Upper lobe of left lung (tissue), 6 donors: ENCODE measurements at regions not wholly inside any gene's neighbourhood (a gene's known extent, or its start where the extent isn't known, plus 50 kb on each side); places are given as distances from the start of the nearest gene placed in this dataset.

ENCODE experiments used
- ATAC-seq, 2 donors: fragments of 200-7000 bp; cut with Tn5 transposase; one replicate each; pipeline ENCODE4 v1.9.1; 2022; ENCODE audit warnings: mild to moderate bottlenecking in 2 of 2, moderate library complexity in 2 of 2; ENCODE audit not compliant: low FRiP score in 2 of 2
- DNase-seq, 2 donors: peaks; one replicate each; pipeline ENCODE4 v3.0.0-alpha.2; 2019 to 2020
- H3K27ac ChIP-seq, 4 donors: fragments of 200-600 bp; sonication (generic); one replicate each; pipeline ENCODE4 v1.5.1; 2016 to 2019
- H3K27me3 ChIP-seq, 4 donors: fragments of 200-600 bp; sonication (generic); one replicate each; pipeline ENCODE4 v1.5.1; 2017 to 2019
- H3K36me3 ChIP-seq, 4 donors: fragments of 200-600 bp; sonication (generic); one replicate each; pipeline ENCODE4 v1.5.1; 2016 to 2019
- H3K4me1 ChIP-seq, 4 donors: fragments of 200-600 bp; sonication (generic); one replicate each; pipeline ENCODE4 v1.5.1; 2018 to 2019
- H3K4me3 ChIP-seq, 4 donors: fragments of 200-600 bp; sonication (generic); one replicate each; pipeline ENCODE4 v1.5.1; 2017 to 2019; ENCODE audit warnings: mild to moderate bottlenecking in 2 of 4, moderate library complexity in 1 of 4
- H3K9me3 ChIP-seq, 4 donors: fragments of 200-600 bp; sonication (generic); one replicate each; pipeline ENCODE4 v1.5.1; 2018 to 2019
- EP300 ChIP-seq, 4 donors: sonication (generic); formaldehyde crosslinking; IDR thresholded peaks; one replicate each; pipeline ENCODE4 v1.5.1; 2017; ENCODE audit warnings: antibody characterized with exemption in 4 of 4, control low read depth in 2 of 4
- POLR2A ChIP-seq, 4 donors: fragments of 450-650 bp; IDR thresholded peaks; one replicate each; pipeline ENCODE4 v1.5.1; 2016 to 2017; ENCODE audit warnings: antibody characterized with exemption in 4 of 4, mild to moderate bottlenecking in 2 of 4
- POLR2AphosphoS5 ChIP-seq, 2 donors: sonication (generic); formaldehyde crosslinking; IDR thresholded peaks; one replicate each; pipeline ENCODE4 v1.5.1; 2017; ENCODE audit warnings: antibody characterized with exemption in 2 of 2
- WGBS, 2 donors: methylation state at CpG; one replicate each; pipeline ENCODE4 v1.1.5; 2017 to 2018; 5-methylcytosine and 5-hydroxymethylcytosine counted together
- TF ChIP-seq, protein P1 (sequence below), 6 experiments: fragments of 450-650 bp in 4 of 6; fragments of 200-600 bp in 2 of 6; sonication (generic) in 2 of 6; IDR thresholded peaks; one replicate each; pipeline ENCODE4 v1.5.1; 2016 to 2019; ENCODE audit warnings: antibody characterized with exemption in 6 of 6
- donor health status: DM: no; HTN: no; CAD: no; lungs with moderate emphysema.
- donor health status: DM: no; HTN: yes; CAD: no; lungs with severe emphysema.

DNA sequence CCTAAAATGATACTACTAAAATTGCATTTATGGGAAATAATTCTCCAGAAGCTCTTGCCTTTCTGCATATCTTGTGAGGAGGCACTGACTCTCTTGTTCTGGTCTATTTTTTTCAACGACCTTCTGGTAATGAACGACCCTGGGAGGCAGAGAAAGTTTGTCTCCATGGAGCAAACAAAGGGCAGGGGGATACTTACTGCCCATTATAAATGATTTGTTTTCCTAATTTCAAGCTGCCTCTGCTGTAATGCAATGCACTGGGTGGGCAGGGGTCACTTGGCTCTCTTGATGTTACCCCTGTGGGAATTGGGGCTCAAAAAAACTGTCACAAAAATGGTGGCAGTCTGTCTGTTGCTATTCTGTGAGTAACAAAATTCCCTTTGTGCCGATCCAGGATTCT lies 643.2 kb downstream of the LIG4 start:
- DNase-seq (no peak), ATAC-seq (no peak)
- Histone ChIP-seq H3K9me3 (no peaks in the 10 kb centered on the region), H3K36me3 (no peaks in the 10 kb centered on the region), H3K4me3 (no peak overlapping the region), H3K27ac (no peak overlapping the region), H3K27me3 (no peaks in the 10 kb centered on the region), H3K4me1 (no peaks in the 10 kb centered on the region)
- WGBS, 2 donors: 57 to 75% methylated on average over 3 of the region's 3 CpGs
- no peak for TF ChIP-seq POLR2A (IDR thresholded peaks at IDR 0.05)
- TF ChIP-seq, protein P1, sequence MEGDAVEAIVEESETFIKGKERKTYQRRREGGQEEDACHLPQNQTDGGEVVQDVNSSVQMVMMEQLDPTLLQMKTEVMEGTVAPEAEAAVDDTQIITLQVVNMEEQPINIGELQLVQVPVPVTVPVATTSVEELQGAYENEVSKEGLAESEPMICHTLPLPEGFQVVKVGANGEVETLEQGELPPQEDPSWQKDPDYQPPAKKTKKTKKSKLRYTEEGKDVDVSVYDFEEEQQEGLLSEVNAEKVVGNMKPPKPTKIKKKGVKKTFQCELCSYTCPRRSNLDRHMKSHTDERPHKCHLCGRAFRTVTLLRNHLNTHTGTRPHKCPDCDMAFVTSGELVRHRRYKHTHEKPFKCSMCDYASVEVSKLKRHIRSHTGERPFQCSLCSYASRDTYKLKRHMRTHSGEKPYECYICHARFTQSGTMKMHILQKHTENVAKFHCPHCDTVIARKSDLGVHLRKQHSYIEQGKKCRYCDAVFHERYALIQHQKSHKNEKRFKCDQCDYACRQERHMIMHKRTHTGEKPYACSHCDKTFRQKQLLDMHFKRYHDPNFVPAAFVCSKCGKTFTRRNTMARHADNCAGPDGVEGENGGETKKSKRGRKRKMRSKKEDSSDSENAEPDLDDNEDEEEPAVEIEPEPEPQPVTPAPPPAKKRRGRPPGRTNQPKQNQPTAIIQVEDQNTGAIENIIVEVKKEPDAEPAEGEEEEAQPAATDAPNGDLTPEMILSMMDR (IDR thresholded peaks at IDR 0.05): no peak
- no peak for TF ChIP-seq POLR2AphosphoS5 (IDR thresholded peaks at IDR 0.05)
- no peak for TF ChIP-seq EP300 (IDR thresholded peaks at IDR 0.05)

DNA sequence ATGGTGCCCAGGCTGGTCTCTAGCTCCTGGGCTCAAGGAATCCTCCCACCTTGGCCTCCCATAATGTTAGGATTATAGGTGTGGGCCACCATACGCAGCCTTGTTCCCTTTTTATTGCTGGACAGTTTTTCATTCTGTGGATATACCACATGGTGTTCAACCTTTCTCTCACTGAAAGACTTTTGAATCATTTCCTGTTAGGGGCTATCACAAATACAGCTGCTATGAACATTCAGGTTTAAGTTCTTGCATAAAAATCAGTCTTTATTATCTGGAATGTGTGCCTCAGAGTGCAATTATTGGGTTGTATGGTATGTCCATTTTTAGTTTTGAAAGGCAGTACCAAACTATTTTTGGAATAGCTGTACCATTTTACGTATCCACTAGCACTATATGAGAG lies 647.2 kb downstream of the LIG4 start:
- DNase-seq (no peak), ATAC-seq (no peak)
- H3K4me3 ChIP-seq: no peak overlapping the region
- 87 to 90% methylated on average over 2 of the region's 2 CpGs for WGBS, 2 donors
- H3K27me3 ChIP-seq: no peaks in the 10 kb centered on the region
- no peaks in the 10 kb centered on the region for H3K9me3 ChIP-seq
- peaks cover 0 to 3% (median 1%) of the 10 kb centered on the region in 4 donors for H3K4me1 ChIP-seq
- TF ChIP-seq POLR2A (IDR thresholded peaks at IDR 0.05): no peak
- TF ChIP-seq, protein P1 (IDR thresholded peaks at IDR 0.05): no peak
- no peak for TF ChIP-seq EP300 (IDR thresholded peaks at IDR 0.05)
- no peak for TF ChIP-seq POLR2AphosphoS5 (IDR thresholded peaks at IDR 0.05)
- H3K27ac ChIP-seq: no peak overlapping the region
- H3K36me3 ChIP-seq: no peaks in the 10 kb centered on the region

DNA sequence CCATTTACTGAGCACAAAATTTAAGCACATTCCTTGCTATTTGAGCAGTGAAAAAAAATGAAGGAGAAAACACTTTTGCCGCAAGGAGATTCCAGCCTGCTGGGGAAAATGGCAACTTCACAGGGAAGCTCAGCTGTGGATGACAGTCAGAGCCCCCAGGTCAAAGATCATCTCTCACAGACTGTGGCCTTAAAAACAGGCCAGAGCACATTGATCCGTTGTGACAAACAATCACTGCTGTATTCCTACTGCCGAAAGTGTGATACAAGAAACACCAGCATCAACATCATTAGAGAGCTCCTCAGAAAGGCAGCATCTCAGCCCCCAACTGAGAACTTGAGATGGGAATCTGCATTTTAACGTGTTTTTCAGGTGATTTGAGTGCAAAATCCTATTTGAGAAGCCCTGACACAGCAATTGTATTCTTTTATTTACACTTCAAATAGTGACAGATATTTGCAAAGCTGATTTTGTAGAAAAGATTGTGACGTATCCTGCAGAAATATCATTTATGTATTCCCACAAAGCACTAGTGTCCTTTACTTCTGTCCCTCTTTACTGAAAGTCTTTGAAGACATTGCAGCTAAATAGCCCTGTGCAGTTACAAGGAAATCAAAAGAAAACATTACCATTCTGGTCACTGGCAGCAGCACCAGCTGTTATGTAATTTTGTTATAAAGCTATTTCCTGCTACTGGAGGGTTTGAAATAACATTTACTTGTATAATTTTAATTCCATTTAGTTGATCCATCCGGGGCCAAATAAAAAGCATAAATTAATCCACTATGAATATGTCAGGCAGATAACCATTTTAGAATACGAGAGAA lies 652.0 kb downstream of the LIG4 start:
- no peak for DNase-seq

DNA sequence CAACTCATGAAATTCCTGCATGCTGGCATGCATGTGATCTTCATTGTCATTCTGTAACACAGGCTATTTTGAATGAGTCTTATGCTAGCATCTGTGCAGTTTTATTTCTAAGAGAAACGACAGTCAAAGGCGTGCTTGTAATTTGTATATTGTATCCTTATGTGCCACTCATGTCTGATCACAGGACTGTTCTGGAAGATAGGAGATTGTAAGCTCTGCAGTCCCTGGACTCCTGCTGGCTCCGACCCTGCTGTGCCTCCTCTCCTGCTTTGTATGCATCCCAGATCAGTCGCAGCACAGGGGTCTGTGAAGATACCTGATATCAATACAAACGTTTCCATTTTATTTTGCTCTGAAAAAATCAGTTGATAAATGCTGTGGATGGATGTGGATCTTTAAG lies 653.1 kb downstream of the LIG4 start:
- ATAC-seq: no peak
- Histone ChIP-seq H3K4me1 (peaks cover 0 to 8% (median 1%) of the 10 kb centered on the region in 4 donors), H3K27me3 (no peaks in the 10 kb centered on the region), H3K4me3 (no peak overlapping the region), H3K27ac (no peak overlapping the region), H3K36me3 (no peaks in the 10 kb centered on the region), H3K9me3 (no peaks in the 10 kb centered on the region)
- 72 to 77% methylated on average over 5 of the region's 5 CpGs for WGBS, 2 donors
- no peak for DNase-seq
- TF ChIP-seq POLR2A (IDR thresholded peaks at IDR 0.05) (no peak), EP300 (IDR thresholded peaks at IDR 0.05) (no peak), POLR2AphosphoS5 (IDR thresholded peaks at IDR 0.05) (no peak)
- TF ChIP-seq, protein P1 (IDR thresholded peaks at IDR 0.05): no peak

More for the DNA sequence above, 652.0 kb downstream of the LIG4 start:
- Histone ChIP-seq H3K4me1 (peaks cover 0 to 8% (median 1%) of the 10 kb centered on the region in 4 donors), H3K27me3 (no peaks in the 10 kb centered on the region), H3K27ac (no peak overlapping the region), H3K4me3 (no peak overlapping the region), H3K9me3 (no peaks in the 10 kb centered on the region), H3K36me3 (no peaks in the 10 kb centered on the region)
- ATAC-seq: no peak
- 40 to 47% methylated on average over 7 of the region's 7 CpGs for WGBS, 2 donors
- TF ChIP-seq POLR2AphosphoS5 (IDR thresholded peaks at IDR 0.05): no peak
- TF ChIP-seq, protein P1 (IDR thresholded peaks at IDR 0.05): no peak
- no peak for TF ChIP-seq POLR2A (IDR thresholded peaks at IDR 0.05)
- TF ChIP-seq EP300 (IDR thresholded peaks at IDR 0.05): no peak

DNA sequence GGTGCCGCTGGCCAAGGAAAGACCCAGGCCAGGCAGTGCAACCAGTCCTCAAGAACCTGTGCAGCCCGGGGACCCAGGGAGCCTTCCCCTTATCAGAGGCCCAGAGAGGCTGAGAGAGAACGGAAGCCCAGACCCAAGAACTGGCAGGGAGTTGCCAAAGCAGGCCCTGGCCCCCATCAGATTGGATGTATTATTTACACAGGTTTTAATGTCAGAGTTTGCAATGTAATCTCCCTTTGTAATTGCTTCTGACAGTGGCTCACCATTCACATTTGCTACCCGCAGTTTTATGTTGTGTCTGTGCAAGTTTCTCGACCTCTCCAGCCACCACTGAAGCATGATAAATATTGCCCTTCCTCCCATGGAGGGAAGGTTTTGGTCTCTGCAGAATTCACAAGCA lies 660.9 kb downstream of the LIG4 start:
- Histone ChIP-seq H3K27ac (no peak overlapping the region), H3K9me3 (no peaks in the 10 kb centered on the region), H3K4me3 (no peak overlapping the region), H3K27me3 (no peaks in the 10 kb centered on the region), H3K36me3 (no peaks in the 10 kb centered on the region), H3K4me1 (no peaks in the 10 kb centered on the region)
- WGBS, 2 donors: 74 to 79% methylated on average over 5 of the region's 5 CpGs
- TF ChIP-seq POLR2A (IDR thresholded peaks at IDR 0.05): no peak
- TF ChIP-seq, protein P1 (IDR thresholded peaks at IDR 0.05): no peak
- TF ChIP-seq EP300 (IDR thresholded peaks at IDR 0.05): no peak
- no peak for TF ChIP-seq POLR2AphosphoS5 (IDR thresholded peaks at IDR 0.05)
- ATAC-seq (no peak), DNase-seq (no peak)
